K562 (cell line): ENCODE measurements at regions not wholly inside any gene's neighbourhood (a gene's known extent, or its start where the extent isn't known, plus 50 kb on each side); places are given as distances from the start of the nearest gene placed in this dataset.

Experiments
- CREBBP ChIP-seq: IDR thresholded peaks from one replicate; pipeline ENCODE4 v1.6.1; 2012; ENCODE audit warnings: low read depth, mild to moderate bottlenecking, control low read depth, inconsistent platforms, low read length
- CTCF ChIP-seq, 3 experiments: IDR thresholded peaks in 2 of 3; conservative IDR thresholded peaks in 1 of 3; 2 replicates each; pipeline ENCODE4 v1.5.1; 2011 to 2012; ENCODE audit warnings: low read length in 3 of 3, mild to moderate bottlenecking in 3 of 3, control low read depth in 2 of 3, improper control_type of control experiment in 1 of 3, inconsistent platforms in 1 of 3, low read depth in 1 of 3, mixed read lengths in 1 of 3, moderate library complexity in 1 of 3; ENCODE audit not compliant: insufficient read depth in 2 of 3
- EZH2 ChIP-seq: IDR thresholded peaks from 2 replicates; pipeline ENCODE4 v1.6.1; 2012; ENCODE audit warnings: low read depth, mild to moderate bottlenecking, inconsistent platforms, low read length, borderline replicate concordance
- FOXM1 ChIP-seq, 2 experiments: fragments of 450-650 bp in 1 of 2; sonication (generic) in 1 of 2; formaldehyde crosslinking in 1 of 2; IDR thresholded peaks; 2 replicates each; pipeline versions ENCODE4 v1.6.1 to v1.9.0; 2017 to 2022; ENCODE audit warnings: low read depth in 2 of 2, mild to moderate bottlenecking in 2 of 2, missing genetic modification reagents in 1 of 2, moderate library complexity in 1 of 2
- IRF1 ChIP-seq: sonication (generic); formaldehyde crosslinking; IDR thresholded peaks from 2 replicates; pipeline ENCODE4 v1.8.0; 2022; ENCODE audit warnings: missing genetic modification reagents, mild to moderate bottlenecking, borderline replicate concordance
- MAFK ChIP-seq: IDR thresholded peaks from 2 replicates; pipeline ENCODE4 v1.6.1; 2011; ENCODE audit warnings: low read length, improper control_type of control experiment
- MEF2A ChIP-seq: IDR thresholded peaks from 2 replicates; pipeline ENCODE4 v1.6.1; 2011; ENCODE audit warnings: low read depth, mild to moderate bottlenecking, low read length, moderate library complexity; ENCODE audit not compliant: control insufficient read depth
- MYC ChIP-seq, 2 experiments: fragments of 250-450 bp in 1 of 2; sonication (Bioruptor Pico) in 1 of 2; IDR thresholded peaks; 2 replicates each; pipeline versions ENCODE4 v1.5.1 to v1.6.1; 2012 to 2021; ENCODE audit warnings: low read depth in 2 of 2, borderline replicate concordance in 1 of 2, improper control_type of control experiment in 1 of 2, low read length in 1 of 2, mild to moderate bottlenecking in 1 of 2, moderate library complexity in 1 of 2
- NR2C1 ChIP-seq, 2 experiments: fragments of 450-650 bp; IDR thresholded peaks; 2 replicates each; pipeline ENCODE4 v1.6.1; 2017; ENCODE audit warnings: mild to moderate bottlenecking in 2 of 2, antibody characterized with exemption in 1 of 2, inconsistent platforms in 1 of 2, missing compliant biosample characterization in 1 of 2, missing genetic modification characterization in 1 of 2
- PCBP2 ChIP-seq: fragments of 200-400 bp; formaldehyde crosslinking; IDR thresholded peaks from 2 replicates; pipeline ENCODE4 v1.6.1; 2018; ENCODE audit warnings: low read length, low read depth, mild to moderate bottlenecking, moderate library complexity; ENCODE audit not compliant: poor library complexity, severe bottlenecking
- RBFOX2 ChIP-seq: fragments of 200-400 bp; formaldehyde crosslinking; IDR thresholded peaks from 2 replicates; pipeline ENCODE4 v1.6.1; 2017; ENCODE audit warnings: low read depth, mild to moderate bottlenecking, low read length, moderate library complexity
- STAT5B ChIP-seq: fragments of 250-450 bp; sonication (Bioruptor Pico); IDR thresholded peaks from 2 replicates; pipeline ENCODE4 v1.8.0; 2021; ENCODE audit warnings: mild to moderate bottlenecking, inconsistent platforms
- ZNF175 ChIP-seq: fragments of 200-800 bp; sonication (Bioruptor generic); IDR thresholded peaks from 2 replicates; pipeline ENCODE4 v1.6.1; 2016; ENCODE audit warnings: low read depth, mild to moderate bottlenecking, missing genetic modification characterization, missing compliant biosample characterization

GRCh38 chr18:8498905-8499304 lies 110.3 kb upstream of the RAB12 start:
- no peak for TF ChIP-seq PCBP2
- TF ChIP-seq IRF1 (CRISPR knock-in tag) = no peak
- TF ChIP-seq ZNF175 = no peak
- no peak for TF ChIP-seq STAT5B
- TF ChIP-seq MAFK = no peak
- no peak for TF ChIP-seq MEF2A
- TF ChIP-seq CTCF (IDR thresholded peaks at IDR 0.05 in 2 of 3, conservative IDR thresholded peaks at IDR 0.05 in 1 of 3; ENCODE audit: insufficient read depth in 2 of 3, low read depth in 1 of 3, low read length in 3 of 3) = no peak
- TF ChIP-seq CREBBP = no peak
- TF ChIP-seq RBFOX2 = no peak
- no peak for TF ChIP-seq EZH2
- no peak for TF ChIP-seq FOXM1 (IDR thresholded peaks at IDR 0.05; ENCODE audit: low read depth)
- TF ChIP-seq FOXM1 (CRISPR knock-in tag; IDR thresholded peaks at IDR 0.05; ENCODE audit: low read depth) = no peak
- TF ChIP-seq MYC (IDR thresholded peaks at IDR 0.05; ENCODE audit: low read depth, low read length) = no peak
- TF ChIP-seq MYC (CRISPR knock-in tag; IDR thresholded peaks at IDR 0.05; ENCODE audit: borderline replicate concordance, low read depth) = no peak
- no peak for TF ChIP-seq NR2C1 (IDR thresholded peaks at IDR 0.05)
- TF ChIP-seq NR2C1 (tag; IDR thresholded peaks at IDR 0.05) = no peak
